Globus pallidus (tissue), 1 donor: ENCODE measurements at regions not wholly inside any gene's neighbourhood (a gene's known extent, or its start where the extent isn't known, plus 50 kb on each side); places are given as distances from the start of the nearest gene placed in this dataset.
"Not testable (repeated sequence)": the region's sequence is repeated elsewhere in the genome, so short reads cannot be mapped to it uniquely, and the experiment has no call there.

Source experiments
- DNase-seq: peaks from one replicate; pipeline ENCODE4 v3.0.0-alpha.2; 2015; ENCODE audit warnings: low spot score

DNA sequence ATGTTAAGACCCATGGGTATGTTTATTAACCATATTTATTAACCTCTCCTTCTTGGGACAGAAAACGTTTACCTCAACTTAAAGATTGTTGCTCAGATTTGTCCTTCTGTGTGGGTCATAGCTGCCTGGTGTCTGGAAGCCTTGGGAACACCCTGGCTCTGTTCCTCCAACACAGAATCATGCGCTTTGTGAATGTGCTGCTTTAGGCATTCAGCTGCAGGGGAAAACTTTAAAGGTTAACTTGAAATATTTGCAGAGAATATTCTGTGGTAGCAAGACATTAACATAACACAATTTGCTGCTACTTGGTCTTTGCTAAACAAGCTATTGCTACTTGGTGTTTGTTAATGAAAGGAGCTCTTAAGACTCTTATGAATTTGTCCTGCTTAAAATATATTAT is 50.5 kb upstream of the THOC3 start:
- DNase-seq = not testable (repeated sequence)

DNA sequence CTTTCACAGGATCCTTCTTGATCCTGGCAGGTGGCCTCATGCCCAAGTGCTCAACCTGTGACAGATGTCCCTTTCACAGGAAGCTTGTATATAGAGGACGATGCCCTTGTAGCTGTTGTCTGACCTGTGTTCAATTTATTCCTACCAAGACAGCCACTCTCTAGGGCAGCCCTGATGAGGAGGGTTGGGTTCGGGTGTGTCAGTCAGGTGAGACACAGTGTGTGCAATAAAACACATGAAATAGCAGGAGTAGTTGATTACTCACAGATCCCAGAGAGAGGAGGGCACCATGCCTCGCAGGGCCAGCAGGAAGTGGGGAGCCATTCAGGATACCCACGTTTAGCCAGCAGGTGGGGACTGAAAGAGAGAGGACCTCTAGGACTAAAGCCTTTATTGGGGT is 52.7 kb upstream of the THOC3 start:
- not testable (repeated sequence) for DNase-seq

DNA sequence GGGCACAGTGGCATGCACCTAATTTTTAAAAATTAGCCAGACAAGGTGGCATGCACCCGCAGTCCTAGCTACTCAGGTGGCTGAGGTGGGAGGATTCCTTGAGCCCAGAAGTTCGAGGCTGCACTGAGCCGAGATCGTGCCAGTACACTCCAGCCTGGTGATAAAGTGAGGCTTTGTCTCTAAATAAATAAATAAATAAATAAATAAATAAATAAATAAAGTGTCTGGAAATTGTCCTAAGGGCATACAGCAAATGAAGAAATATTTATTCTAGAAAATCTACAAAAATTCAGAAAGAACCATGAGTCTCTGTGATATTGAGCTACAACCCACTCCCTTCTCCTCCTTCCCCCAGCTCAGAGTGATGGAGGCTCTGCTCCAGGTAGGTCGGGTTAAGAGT is 55.4 kb upstream of the THOC3 start:
- not testable (repeated sequence) for DNase-seq

DNA sequence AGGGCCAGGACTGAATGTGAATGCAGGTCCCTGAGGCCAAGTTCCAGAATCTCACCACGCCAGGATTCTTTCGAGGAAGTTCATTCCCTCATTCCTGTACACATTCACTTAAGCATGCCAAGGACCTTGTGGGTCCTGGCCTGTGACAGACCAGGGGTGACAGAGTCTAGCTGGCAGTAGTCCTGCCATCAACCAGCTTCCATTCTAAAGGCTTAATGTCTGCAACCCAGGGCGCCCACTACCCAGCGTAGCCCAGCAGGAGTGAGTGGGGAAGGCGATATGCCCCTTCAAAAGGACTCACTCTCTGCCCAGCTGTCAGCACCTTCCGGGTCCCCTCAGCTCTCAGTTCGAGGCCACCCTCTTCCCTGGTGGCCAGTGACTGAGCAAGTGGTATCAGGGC is 61.3 kb upstream of the THOC3 start:
- DNase-seq = not testable (repeated sequence)

DNA sequence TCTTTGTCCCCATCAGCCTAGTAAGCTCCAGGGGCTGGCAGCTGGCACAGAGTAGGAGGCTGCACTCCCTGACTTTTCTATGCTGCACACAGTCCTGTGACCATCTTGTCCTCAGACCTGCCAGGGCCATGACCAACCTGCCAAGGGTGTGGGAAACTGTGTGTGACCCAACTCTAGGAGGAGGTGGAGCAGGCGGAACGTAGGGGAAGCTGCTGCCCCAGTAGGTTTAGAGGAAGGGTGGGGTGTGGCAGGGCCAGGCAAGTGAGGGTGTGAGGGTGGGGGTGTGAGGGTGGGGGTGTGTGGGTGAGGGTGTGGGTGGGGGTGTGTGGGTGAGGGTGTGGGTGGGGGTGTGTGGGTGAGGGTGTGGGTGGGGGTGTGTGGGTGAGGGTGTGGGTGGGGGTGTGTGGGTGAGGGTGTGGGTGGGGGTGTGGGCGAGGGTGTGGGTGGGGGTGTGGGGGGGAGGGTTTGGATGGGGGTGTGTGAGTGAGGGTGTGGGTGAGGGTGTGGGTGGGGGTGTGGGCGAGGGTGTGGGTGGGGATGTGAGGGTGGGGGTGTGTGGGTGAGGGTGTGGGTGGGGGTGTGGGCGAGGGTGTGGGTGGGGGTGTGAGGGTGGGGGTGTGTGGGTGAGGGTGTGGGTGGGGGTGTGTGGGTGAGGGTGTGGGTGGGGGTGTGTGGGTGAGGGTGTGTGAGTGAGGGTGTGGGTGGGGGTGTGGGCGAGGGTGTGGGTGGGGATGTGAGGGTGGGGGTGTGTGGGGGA is 62.4 kb upstream of the THOC3 start:
- not testable (repeated sequence) for DNase-seq

DNA sequence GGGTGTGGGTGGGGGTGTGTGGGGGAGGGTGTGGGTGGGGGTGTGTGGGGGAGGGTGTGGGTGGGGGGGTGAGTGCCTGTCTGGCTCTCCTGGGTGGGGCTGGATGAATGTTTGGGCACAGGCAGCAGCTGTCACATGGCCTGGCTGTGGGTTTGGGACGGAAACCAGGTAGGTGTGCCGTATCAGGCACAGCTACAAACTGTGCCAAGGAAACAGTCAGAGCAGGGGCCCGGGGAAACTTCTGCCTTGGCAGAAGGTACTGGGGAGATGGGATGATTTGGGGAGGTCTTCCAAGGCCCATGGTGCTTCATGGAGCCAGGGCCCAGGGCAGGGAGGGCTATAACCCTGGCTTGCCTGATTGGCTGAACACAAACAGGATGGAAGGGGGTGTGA is 63.0 kb upstream of the THOC3 start:
- DNase-seq = not testable (repeated sequence)

DNA sequence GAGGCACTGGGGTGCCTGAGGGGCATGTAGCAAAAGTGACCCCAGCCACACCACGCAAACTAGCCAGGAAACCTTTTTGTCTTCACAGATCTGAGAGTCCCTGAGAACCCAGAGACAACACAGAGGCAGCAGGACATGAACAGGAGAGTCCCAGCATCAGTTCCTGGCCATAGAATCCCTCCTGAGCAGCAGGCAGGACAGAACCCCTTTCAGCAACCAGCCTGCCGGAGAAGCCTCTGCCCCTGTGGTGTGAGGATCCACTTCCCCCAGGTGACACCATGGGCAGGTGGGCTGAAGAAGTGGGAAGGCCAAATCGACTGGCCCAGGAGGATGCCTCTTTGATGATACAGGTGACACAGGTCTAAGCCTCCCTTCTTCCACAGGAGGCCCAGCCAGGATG is 65.1 kb upstream of the THOC3 start:
- DNase-seq = not testable (repeated sequence)

DNA sequence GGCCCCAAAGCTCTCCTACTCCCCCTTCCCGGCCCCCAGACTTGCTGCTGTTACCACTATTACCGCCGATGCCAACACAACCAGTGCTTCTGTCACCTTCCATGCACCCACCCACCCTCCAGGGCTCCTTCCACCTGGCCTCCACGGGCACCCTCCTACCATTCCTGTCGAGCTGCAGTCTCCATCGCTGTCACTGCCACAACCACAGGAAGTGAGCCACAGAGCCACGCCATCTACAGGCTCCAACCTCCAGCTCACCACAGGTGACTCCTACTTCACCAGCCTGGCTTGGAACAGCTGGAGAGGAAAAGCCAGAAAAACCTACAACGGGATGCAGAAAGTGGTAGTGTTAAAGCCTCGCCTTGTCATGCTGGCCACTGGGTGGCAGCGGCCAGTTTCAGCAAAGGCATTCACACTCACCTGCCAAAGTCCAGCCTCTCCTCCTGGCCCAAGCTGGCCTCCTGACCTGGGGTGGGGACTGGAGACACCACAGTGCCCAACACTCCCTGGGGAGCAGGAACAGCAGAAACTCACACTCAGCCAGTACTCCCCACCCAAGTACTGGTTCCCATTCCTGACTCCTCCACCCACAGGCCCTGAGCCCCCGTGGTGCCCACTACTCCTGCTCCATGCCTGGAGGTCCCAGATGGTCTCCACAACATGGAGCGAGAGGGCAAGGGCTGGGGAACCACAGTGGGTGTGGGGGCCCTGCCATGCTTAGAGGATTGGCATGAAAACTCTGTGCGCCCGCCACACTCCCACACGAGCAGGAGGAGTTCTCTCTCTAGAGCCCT is 66.5 kb upstream of the THOC3 start:
- not testable (repeated sequence) for DNase-seq

DNA sequence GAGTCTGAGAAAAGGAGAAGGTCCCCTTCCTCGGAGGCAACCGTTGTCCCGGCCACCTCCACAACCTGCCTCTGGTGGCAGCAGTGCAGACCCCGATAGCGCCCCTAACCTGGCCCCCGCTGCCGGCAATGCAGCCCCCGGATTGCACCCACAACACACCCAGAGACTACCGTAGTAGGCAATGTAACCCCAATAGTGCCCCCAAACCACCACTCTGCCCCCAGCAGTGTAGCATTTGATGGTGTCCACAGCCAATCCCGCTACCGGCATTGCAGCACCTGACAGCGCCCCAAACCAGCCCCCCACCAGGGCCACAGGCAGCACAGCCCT is 67.1 kb upstream of the THOC3 start:
- DNase-seq = not testable (repeated sequence)

DNA sequence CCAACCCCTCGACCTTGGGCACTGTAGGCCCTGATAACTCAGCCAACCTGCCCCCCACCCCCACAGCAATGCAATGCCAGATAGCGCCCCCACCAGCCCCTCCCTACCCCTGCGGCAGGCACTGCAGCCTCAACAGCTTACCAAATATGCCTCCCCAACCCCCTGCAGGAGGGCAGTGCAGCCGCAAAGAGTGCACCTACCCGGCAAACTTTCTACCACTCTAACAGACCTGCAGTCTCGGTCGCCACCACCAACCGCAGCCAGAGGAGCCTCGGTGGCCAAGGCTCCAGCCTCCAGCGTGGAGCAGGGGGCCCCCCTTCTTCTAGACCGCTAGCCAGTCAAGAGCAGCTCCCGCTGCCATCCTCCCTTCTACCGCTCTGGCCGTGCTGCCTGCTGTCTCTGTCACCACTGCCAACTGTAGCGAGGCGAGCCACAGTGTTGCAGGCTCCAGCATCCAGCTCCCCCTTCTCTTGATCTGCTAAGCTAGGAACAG is 67.7 kb upstream of the THOC3 start:
- not testable (repeated sequence) for DNase-seq

DNA sequence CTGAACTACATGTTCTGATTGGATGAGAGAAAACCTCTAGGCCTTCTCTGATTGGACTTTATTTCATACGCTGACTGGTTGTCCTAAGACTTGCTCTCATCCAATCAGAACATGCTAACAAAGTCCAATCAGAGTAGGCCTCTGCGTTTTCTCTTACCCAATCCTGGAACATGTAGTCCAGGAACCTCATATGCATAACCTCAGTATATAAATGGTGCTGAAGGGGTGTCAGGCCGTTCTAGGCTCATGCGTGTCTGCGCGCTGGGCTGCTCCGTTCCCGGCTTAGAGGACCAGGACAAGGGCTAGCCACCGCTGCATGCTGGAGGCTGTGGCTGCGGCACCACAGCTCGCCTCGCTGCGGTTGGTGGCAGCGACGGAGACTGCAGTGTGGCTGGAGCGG is 68.3 kb upstream of the THOC3 start:
- not testable (repeated sequence) for DNase-seq

DNA sequence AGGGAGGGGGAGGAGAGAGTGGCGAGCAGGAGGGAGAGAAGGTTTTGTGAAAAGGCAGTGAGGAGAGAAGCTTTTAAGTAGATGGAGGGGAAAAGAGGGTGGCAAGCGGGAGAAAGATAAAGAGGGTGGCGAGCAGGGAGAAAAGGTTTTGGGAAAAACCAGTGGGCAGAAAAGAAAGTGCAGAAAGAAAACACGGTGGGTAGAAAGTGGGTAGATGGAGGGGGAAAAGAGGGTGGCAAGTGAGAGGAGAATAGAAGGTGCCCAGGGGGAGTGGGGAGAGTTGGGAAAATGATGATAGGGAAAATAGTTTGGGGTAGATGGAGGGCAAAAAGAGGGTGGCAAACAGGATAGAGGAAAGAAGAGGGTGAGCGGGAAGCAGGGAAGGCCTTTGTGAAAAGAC is 69.1 kb upstream of the THOC3 start:
- DNase-seq = not testable (repeated sequence)

DNA sequence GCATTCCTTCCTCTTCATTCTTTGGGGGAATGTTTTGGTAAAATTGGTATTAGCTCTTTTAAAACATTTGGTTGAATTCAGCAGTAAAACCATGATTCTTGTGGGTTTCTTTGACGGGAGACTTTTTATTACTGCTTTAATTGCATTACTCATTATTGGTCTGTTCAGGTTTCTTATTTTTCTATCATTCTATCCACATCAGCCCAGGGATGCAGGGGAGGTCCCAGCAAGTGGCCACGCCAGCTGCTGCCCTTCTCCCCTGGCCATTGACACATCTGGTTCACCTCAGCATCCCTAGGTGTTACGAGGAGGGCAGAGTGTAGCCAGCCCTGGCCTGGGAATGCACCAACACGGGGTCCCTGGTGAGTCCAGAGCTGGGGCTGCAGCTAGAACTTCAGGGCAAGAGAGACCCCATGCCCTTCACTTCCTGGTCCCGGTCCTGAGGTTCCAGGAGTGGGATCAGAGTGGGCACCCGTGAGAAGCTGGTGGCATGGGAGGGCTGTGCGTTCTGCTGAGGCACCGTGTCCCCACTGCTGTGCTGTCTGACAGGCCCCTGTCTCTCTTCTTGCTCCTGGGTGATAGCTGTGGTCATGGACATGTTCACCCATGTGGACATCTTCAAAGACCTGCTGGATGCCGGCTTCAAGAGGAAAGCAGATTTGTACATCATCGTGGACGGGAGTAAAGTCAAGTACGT is 72.1 kb upstream of the THOC3 start:
- not testable (repeated sequence) for DNase-seq

DNA sequence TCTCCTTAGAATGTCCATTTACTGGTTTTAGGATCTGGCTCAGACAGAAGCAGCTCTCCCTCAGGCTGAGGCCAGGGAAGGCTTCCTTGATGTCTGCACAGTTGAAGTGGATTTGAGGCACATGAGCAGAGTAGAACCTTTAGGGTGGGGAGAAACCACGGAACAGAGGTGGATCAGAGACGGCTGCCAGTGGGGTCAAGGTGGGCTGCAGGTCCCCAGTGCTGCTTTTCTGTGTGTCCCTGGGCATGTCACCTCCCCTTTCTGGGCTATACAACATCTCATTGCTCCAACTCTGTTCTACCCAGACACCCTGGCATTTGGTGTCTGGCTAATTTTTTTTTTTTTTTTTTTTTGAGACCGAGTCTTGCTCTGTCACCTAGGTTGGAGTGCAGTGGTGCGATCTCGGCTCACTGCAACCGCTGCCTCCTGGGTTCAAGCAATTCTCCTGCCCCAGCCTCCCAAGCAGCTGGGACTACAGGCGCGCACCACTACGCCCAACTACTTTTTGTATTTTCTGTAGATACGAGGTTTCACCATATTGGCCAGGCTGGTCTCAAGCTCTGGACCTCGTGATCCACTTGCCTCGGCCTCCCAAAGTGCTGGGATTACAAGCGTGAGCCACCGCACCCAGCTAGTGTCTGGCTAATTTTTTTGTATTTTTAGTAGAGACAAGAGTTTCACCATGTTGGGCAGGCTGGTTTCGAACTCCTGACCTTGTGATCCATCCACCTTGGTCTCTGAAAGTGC is 73.3 kb upstream of the THOC3 start:
- not testable (repeated sequence) for DNase-seq

DNA sequence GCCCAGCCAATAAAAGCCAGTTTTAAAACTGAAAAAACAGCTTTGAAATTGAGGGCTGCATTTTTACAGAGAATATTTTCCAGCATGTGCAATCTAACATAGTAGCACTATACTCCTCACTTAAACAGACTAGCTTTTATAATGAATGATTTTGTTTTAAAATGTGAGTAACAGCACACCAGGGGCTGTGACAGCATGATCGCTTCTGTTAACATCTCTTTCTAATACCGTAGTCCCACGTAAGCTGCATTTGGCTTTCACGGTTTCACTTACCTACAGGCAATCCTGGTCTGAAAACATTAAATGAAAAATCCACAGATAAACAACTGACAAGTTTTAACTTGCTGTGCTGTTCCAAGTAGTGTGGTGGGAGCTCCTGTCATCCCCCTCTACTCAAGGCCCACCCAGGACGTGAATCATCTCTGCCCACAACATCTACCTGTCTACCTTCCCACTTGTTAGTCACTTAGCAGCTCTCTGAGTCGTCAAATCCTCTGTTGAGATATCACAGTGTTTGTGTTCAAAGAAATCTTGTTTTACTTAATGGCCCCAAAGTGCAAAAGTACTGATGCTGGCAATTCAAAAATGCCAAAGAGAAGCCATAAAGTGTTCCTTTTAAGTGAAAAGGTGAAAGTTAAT is 74.0 kb upstream of the THOC3 start:
- not testable (repeated sequence) for DNase-seq

DNA sequence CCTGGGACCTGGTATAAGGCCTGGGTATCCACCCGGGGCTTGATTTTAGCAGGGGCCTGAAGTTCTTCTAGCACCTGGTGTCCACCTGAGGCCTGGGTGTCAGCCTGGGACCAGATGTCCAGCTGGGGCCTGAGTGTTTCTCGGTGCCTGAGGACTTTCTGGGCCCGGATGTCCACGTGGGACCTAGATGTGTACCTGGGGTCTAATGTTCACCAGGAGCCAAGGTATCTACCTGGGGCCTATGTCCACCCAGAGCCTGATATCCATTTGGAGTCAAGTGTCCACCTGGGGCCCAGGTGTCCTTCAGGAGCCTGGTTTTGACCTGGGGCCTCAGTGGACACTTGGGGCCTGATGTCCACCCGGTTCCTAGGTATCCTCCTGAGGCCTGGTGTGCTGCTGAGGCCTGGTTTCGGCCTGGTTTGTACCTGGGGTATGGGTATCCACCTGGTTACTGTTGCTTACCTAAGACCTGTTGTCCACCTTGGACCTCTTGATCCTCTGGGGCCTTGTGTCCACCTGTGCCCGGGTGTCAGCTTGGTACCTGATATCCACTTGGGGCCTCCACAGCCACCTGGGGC is 75.2 kb upstream of the THOC3 start:
- not testable (repeated sequence) for DNase-seq

DNA sequence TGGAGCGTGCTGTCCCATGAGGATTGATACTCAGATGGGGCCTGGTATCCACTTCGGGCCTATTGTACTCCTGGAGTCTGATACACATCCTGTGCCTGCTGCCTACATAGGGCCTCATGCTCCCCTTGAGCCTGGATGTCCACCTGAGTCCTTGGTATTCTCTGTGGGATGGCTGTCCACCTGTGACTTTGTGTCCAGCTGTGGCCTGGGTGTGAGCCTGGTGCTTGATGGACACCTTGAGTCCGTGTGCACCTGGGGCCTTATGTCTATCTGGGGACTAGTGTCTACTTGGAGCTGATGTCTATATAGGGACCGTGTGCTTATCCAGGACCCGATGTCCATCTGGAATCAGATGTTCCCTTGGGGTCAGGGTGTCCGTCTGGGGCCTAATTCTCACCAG is 75.9 kb upstream of the THOC3 start:
- DNase-seq = not testable (repeated sequence)

DNA sequence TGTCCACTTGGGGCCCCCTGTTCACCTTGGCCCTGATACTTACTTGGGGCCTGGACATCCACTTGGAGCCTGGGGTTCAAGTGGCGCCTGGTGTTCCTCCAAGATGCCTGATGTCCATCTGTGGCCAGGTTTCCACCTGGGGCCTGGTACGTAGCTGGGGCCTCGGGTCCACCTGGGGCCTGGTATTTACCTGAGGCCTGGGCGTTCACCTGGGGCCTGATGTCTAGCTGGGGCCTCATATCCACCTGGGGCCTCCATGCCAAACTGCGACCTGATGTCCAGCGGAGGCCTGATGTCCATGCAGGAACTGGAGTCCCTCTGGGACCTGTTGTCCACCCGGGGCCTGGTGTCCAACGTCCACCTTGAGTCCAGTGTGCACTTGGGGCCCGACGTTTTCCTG is 76.3 kb upstream of the THOC3 start:
- DNase-seq = not testable (repeated sequence)

DNA sequence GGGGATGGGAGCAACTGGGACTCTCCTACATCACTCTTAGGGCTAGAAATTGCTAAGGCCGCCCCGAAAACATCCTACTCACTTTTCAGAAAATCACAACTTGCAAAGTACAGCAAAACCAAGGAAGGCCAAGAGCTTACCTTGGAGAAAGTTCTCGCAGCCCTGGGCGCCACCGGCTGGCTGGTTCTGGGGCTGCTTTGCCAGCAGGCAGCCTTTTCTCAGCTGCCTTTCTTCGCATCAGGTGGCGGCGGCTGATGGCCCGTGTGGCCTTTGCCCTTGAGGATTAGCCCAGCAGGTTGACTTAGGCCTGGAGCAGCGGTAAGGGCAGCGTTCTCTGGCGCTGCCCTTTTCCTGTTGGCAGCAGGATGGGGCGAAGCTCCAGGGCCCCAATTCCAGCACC is 77.3 kb upstream of the THOC3 start:
- DNase-seq = not testable (repeated sequence)

DNA sequence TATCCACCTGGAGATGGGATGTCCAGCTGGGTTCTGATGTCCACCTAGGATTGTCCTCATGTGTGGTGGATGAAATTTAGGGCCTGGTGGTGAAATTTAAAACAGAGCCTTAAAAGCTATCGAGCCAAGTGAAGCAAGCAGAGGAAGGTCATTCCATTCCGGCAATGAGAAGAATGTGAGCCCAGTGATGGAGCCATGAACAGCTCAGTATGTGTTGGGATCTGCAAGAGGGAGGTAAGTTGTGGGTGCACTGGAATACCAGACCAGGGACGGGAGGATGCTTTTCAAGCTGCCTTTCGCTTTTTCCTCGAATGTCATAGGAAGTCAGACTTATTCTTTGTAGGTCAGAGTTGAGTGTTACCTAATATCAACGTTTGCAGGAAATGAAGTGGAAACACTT is 80.6 kb upstream of the THOC3 start:
- not testable (repeated sequence) for DNase-seq
